Muscle of leg (tissue), 3 donors: ENCODE measurements at regions not wholly inside any gene's neighbourhood (a gene's known extent, or its start where the extent isn't known, plus 50 kb on each side); places are given as distances from the start of the nearest gene placed in this dataset.
"Not testable (repeated sequence)": the region's sequence is repeated elsewhere in the genome, so short reads cannot be mapped to it uniquely, and the experiment has no call there.

ENCODE experiments used
- DNase-seq: peaks from one replicate; pipeline ENCODE4 v3.0.0; 2013
- H3K27ac ChIP-seq: one replicate; pipeline ENCODE4 v1.5.1; 2013; ENCODE audit warnings: mild to moderate bottlenecking, low read length, control low read depth
- H3K27me3 ChIP-seq: one replicate; pipeline ENCODE4 v1.6.1; 2013; ENCODE audit warnings: low read length; ENCODE audit not compliant: control insufficient read depth, insufficient read depth
- H3K36me3 ChIP-seq: one replicate; pipeline ENCODE4 v1.6.1; 2013; ENCODE audit warnings: low read length; ENCODE audit not compliant: control insufficient read depth, insufficient read depth
- H3K4me1 ChIP-seq: one replicate; pipeline ENCODE4 v1.6.1; 2013; ENCODE audit warnings: low read length; ENCODE audit not compliant: control insufficient read depth, insufficient read depth
- H3K4me3 ChIP-seq: one replicate; pipeline ENCODE4 v1.5.1; 2013; ENCODE audit warnings: low read length, control low read depth
- H3K9me3 ChIP-seq: replicated peaks from 2 replicates; pipeline ENCODE4 v1.6.1; 2013; ENCODE audit warnings: low read depth, low read length; ENCODE audit not compliant: control insufficient read depth
- WGBS: methylation state at CpG from one replicate; pipeline ENCODE4 v1.1.5; 2013; ENCODE audit warnings: missing lambda C conversion rate; ENCODE audit not compliant: insufficient coverage; 5-methylcytosine and 5-hydroxymethylcytosine counted together

DNA sequence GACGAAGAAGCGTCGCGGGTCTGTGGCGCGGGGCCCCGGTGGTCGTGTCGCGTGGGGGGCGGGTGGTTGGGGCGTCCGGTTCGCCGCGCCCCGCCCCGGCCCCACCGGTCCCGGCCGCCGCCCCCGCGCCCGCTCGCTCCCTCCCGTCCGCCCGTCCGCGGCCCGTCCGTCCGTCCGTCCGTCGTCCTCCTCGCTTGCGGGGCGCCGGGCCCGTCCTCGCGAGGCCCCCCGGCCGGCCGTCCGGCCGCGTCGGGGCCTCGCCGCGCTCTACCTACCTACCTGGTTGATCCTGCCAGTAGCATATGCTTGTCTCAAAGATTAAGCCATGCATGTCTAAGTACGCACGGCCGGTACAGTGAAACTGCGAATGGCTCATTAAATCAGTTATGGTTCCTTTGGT is 1533.5 kb upstream of the TPTE start:
- not testable (repeated sequence) for H3K4me1 ChIP-seq, H3K4me3 ChIP-seq, H3K27me3 ChIP-seq, H3K36me3 ChIP-seq, H3K27ac ChIP-seq, DNase-seq
- no CpG with 5 or more reads among the region's 58 CpGs for WGBS
- H3K9me3 ChIP-seq: peaks cover 44% of the 10 kb centered on the region

DNA sequence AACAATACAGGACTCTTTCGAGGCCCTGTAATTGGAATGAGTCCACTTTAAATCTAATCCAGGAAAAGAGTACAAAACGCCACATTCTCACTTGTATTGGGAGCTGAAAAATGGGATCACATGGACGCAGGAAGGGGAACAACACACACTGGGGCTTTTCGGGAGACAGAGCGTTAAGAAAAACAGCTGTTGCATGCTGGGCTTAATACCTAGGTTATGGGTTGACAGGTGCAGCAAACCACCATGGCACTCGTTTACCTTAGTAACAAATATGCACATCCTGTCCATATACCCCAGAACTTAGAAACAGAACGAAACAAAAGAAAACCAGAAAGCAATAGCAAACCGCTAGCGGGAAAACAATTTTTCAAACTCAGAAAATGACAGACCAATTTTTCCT is 1532.7 kb upstream of the TPTE start:
- Histone ChIP-seq H3K27me3 (no peaks in the 10 kb centered on the region), H3K36me3 (no peaks in the 10 kb centered on the region), H3K4me3 (no peak overlapping the region), H3K9me3 (peaks cover 50% of the 10 kb centered on the region), H3K4me1 (no peaks in the 10 kb centered on the region), H3K27ac (no peak overlapping the region)
- WGBS: 47% methylated on average over 3 of the region's 9 CpGs
- no peak for DNase-seq

DNA sequence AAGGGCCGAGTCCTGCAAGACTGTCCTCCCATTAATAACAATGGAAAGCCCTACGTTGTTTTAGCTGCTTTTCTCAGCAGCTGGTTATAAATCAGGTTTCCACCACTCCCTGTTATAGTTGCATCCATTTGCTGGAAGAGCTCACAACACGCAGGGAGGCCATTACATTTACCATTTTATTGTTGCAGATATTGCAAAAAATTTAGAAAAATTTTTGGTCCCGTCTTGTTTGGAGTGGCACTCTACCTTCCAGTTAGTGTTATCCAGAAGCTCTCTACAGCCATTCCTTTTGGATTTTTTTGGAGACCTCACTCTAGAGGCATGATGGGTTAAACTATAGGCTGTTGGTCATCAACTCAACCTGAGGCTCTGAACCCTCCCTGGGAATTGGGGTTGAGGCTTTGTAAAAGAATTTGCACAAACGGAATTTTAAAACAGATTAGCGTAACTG is 1532.1 kb upstream of the TPTE start:
- Histone ChIP-seq H3K4me3 (no peak overlapping the region), H3K27me3 (no peaks in the 10 kb centered on the region), H3K4me1 (no peaks in the 10 kb centered on the region), H3K9me3 (peaks cover 56% of the 10 kb centered on the region), H3K27ac (no peak overlapping the region), H3K36me3 (no peaks in the 10 kb centered on the region)
- 43% methylated on average over 4 of the region's 6 CpGs for WGBS
- no peak for DNase-seq

DNA sequence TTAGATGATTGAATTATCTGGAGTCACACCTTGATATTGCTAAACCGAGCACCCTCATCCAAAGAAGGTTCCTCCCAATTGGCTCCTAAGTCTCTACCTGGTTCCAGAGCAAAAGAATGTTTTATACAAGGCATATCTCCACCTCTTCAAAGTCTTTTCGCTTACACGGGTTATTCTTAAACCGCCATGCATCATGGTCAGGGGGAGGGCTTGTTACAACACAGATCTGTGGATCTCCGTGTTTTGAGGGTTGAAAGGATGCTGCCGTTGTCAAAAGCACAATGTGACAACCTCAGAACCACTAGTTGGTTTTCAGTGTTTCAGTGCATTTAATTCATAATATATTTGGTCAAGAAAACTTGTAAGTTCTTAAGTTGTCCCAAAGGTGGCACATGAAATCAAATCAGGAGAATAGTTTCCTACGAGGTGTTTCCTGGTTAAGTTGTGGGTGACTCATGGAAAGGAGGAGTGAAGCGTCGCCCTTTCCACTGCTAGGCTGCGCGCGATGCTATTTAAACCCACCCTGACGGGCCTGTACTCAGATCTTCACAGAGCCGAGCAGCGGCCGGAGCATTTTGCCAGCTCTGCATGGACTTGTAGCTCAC is 1531.6 kb upstream of the TPTE start:
- Histone ChIP-seq H3K9me3 (peaks cover 59% of the 10 kb centered on the region), H3K4me1 (no peaks in the 10 kb centered on the region), H3K27me3 (no peaks in the 10 kb centered on the region), H3K27ac (no peak overlapping the region), H3K4me3 (no peak overlapping the region), H3K36me3 (no peaks in the 10 kb centered on the region)
- no peak for DNase-seq
- 63% methylated on average over 16 of the region's 16 CpGs for WGBS

DNA sequence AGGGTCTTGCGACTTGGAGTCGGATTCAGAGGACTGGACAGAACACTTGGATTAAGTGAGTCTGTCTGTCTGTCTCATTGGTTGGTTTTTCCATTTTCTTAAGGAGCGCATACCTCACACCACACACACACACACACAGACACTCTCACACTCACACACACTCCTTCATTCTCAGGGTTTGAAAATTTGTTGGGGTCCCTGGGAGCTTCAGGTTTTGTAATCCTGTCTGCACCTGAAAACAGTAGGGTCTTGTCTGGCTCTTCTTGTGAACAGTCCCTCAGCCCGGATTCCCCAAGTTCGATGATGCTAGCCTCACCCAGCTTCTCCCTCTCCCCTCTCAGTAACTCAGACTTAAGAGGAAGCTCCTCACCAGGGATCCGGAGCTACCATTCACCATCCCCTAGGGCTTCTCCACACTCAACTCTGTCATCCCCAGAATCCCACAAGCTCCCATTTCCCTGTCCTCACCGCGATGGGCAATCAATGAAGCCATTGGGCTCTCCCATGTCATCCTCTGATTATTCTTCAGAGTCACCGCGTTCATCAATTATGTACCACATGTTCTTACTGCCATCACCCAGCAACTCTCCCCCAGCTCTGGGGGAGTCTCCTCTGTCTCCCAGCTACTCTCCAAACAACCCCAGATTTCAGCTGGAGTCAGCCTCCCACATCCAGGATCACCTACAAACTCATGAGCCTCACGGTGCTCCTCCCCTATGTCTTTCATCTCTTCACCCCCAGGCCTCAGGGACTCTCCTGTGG is 1530.9 kb upstream of the TPTE start:
- 54% methylated on average over 9 of the region's 11 CpGs for WGBS
- no peaks in the 10 kb centered on the region for H3K27me3 ChIP-seq

DNA sequence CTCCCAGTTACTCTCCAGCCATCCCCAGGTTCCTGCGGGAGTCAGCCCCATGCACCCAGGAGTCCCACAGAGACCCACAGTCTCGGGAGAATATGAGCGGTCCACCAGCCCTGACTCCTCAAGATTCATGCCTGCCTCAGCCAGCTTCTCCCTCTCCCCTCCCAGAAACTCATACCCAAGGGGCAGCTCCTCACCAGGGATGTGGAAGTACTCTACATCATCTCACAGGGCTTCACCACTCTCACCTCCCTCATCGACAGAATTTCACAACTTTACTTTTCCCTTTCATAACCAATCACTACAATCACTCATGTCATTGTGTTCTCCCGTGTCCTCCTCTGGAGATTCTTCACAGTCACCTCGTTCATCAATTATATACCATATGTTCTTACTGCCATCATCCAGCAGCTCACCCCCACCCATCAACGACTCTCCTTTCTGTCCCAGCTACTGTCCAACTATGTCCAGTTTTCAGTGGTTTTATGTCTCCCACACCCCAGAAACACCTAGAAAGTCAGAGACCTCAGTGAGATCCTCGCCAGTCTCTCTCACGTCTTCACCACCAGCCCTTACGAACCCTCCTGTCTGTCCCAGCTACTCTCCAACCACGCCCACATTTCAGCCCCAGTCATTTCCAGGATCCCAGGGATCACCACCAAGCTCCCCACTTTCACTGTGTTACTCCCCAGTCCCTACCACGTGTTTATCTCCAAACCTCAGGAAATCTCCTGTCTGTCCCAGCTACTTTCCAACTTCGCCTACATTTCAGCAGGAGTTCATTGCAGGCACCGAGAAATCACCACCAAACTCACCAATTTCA is 1530.1 kb upstream of the TPTE start:
- 58% methylated on average over 14 of the region's 14 CpGs for WGBS
- H3K9me3 ChIP-seq: peaks cover 67% of the 10 kb centered on the region

More for the DNA sequence above, 1530.9 kb upstream of the TPTE start:
- no peak overlapping the region for H3K4me3 ChIP-seq
- H3K27ac ChIP-seq: no peak overlapping the region
- no peaks in the 10 kb centered on the region for H3K4me1 ChIP-seq
- peaks cover 64% of the 10 kb centered on the region for H3K9me3 ChIP-seq
- H3K36me3 ChIP-seq: no peaks in the 10 kb centered on the region
- DNase-seq: no peak

DNA sequence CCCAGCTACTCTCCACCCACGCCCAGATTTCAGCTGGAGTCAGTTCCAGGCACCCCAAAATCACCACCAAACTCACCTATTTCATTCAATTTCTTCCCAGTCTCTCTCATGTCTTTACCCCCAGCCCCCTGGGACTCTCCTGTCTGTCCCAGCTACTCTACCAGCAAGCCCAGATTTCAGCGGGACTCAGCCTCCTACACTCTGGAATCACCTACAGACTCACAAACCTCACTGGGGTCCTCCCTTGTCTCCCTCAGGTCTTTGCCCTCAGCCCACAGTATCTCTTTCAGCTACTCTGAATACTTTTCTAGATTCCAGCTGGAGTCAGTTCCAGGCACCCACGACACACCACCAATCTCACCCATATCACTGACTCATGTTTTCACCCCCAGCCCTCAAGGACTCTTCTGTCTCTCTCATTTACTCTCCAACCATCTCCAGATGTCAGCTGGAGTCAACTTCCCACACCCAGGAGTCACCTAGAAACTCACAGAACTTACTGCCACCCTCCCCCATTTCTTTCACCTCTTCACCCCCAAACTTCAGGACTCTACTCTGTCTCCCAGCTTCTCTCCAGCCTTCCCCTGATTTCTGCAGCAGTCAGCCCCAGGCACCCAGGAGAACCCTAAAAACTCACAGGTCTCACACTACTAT is 1529.3 kb upstream of the TPTE start:
- peaks cover 67% of the 10 kb centered on the region for H3K9me3 ChIP-seq
- H3K4me3 ChIP-seq: no peak overlapping the region
- no peaks in the 10 kb centered on the region for H3K4me1 ChIP-seq
- no peaks in the 10 kb centered on the region for H3K27me3 ChIP-seq
- 45% methylated on average over 3 of the region's 3 CpGs for WGBS
- no peak overlapping the region for H3K27ac ChIP-seq
- no peaks in the 10 kb centered on the region for H3K36me3 ChIP-seq
- DNase-seq: no peak

More for the DNA sequence above, 1530.1 kb upstream of the TPTE start:
- H3K27me3 ChIP-seq: no peaks in the 10 kb centered on the region
- no peaks in the 10 kb centered on the region for H3K4me1 ChIP-seq
- no peak overlapping the region for H3K27ac ChIP-seq
- DNase-seq: no peak
- no peak overlapping the region for H3K4me3 ChIP-seq
- no peaks in the 10 kb centered on the region for H3K36me3 ChIP-seq

DNA sequence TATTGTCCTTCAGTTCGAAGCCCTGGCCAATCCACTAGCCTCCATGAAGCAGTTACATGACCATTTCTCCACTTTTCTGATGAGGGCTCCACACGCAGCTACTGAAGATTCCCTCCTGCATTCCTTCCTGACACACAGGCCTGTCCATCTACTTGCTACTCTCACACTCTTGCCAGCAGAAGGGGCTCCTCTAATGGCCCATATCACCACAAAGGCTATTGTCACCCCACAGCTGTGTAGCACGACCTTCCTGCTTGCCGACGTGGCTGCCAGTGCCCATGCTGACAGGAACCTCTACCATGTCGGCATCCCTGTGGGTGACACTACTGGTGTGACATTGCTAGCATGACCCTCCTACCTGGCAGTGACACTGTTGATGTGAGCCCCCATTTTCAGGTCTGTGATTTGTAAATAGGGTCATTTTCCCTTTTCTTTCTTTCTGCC is 1528.6 kb upstream of the TPTE start:
- H3K9me3 ChIP-seq: peaks cover 67% of the 10 kb centered on the region
- no peak for DNase-seq
- H3K4me1 ChIP-seq: no peaks in the 10 kb centered on the region
- no peak overlapping the region for H3K4me3 ChIP-seq
- no peaks in the 10 kb centered on the region for H3K27me3 ChIP-seq
- H3K27ac ChIP-seq: no peak overlapping the region
- WGBS: 49% methylated on average over 6 of the region's 6 CpGs
- H3K36me3 ChIP-seq: no peaks in the 10 kb centered on the region

DNA sequence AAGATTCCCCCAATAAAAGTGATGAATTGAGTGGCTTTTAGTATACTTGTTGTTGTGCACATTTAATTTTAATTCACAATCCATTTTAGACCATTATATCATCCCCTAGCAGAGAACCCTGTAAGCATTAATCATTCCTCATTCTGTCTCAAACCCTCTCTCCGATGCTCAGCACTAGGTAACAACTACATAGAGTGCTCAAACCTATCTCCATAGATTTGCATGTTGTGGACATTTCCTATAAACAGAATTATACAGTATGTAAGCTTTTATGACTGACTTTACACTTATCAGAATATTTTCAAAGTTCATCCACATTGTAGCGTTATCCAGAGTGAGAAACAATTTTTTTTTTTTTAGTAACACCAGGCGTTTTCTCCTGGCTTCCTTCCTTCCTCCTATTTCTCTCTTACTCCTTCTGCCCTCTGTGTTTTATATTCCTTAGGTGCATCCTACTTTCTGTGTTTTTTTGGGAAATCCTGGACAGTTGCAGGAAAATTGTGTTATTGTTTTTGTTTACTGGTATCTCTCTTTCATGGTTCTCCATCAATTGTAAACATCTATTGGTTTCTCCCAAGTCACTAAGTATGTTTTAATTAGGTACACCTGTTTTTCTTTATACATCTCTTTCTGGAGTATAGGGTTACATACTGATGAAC is 1528.0 kb upstream of the TPTE start:
- 43% methylated on average over 3 of the region's 3 CpGs for WGBS
- DNase-seq: no peak
- H3K27me3 ChIP-seq: no peaks in the 10 kb centered on the region
- H3K9me3 ChIP-seq: peaks cover 67% of the 10 kb centered on the region
- no peak overlapping the region for H3K27ac ChIP-seq
- no peaks in the 10 kb centered on the region for H3K36me3 ChIP-seq
- no peak overlapping the region for H3K4me3 ChIP-seq
- H3K4me1 ChIP-seq: no peaks in the 10 kb centered on the region
